GM19468 (cell line): ENCODE measurements at regions not wholly inside any gene's neighbourhood (a gene's known extent, or its start where the extent isn't known, plus 50 kb on each side); places are given as distances from the start of the nearest gene placed in this dataset.

ENCODE experiments used
- ATAC-seq: cut with Tn5 transposase; IDR thresholded peaks from one replicate; pipeline ENCODE4 v1.9.1; 2021; ENCODE audit warnings: mild to moderate bottlenecking, moderate library complexity, moderate number of reproducible peaks; ENCODE audit not compliant: unreplicated experiment; ENCODE audit errors: extremely low read depth

- no peak for ATAC-seq
Measured at GRCh38 chr2:186269536-186269935, 216.5 kb upstream of the ZC3H15 start.

DNA sequence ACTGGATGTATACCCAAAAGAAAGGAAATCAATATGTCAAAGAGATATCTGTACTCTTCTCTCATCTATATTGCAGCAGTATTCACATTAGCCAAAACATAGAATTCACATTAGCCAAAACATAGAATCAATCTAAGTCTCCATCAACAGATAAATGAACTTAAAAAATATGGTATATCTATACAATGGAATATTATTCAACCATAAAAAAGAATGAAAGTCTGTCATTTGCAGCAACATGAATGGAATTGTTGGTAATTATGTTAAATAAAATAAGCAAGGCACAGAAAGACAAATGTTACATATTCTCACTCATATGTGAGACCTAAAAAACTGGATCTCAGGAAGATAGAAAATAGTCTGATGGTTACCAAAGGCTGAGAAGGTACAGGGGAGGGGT lies 212.1 kb upstream of the ZC3H15 start:
- ATAC-seq = no peak

- ATAC-seq = no peak
Measured at GRCh38 chr2:186274936-186275575, 211.0 kb upstream of the ZC3H15 start.

- ATAC-seq = no peak
Measured at GRCh38 chr2:186276909-186277308, 209.2 kb upstream of the ZC3H15 start.

GRCh38 chr2:186281726-186282125 lies 204.3 kb upstream of the ZC3H15 start:
- no peak for ATAC-seq

DNA sequence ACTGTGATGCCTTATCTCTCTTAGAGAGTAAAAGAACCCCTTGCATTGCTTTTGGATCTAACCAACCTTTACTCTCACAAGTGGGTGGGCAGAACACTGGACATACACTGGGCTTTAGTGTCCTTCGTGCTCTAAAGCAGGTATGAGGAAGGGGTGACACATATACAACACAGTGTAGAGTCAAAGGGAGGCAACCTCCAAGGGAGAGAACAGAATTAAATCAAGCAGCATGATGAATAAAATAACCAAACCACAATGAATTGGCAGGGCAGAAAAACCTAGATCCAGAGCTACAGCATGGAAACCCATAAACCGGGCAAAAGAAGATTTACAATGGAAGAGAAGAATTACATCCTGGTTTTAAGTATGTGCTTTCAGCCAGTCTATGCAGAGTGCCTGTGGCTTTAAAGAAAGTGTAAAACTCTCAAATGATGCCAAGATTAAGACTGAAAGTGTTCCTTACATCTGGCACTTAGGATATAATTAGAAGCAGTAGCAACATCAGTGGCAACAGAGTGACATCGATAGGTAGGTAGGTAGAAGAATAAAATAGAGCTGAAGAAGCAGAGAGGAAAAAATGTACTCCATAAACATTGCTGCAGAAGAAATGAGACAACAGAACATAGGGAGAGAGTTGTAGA lies 191.7 kb upstream of the ZC3H15 start:
- ATAC-seq = no peak

- no peak for ATAC-seq
Measured at GRCh38 chr2:186299610-186300009, 186.4 kb upstream of the ZC3H15 start.

DNA sequence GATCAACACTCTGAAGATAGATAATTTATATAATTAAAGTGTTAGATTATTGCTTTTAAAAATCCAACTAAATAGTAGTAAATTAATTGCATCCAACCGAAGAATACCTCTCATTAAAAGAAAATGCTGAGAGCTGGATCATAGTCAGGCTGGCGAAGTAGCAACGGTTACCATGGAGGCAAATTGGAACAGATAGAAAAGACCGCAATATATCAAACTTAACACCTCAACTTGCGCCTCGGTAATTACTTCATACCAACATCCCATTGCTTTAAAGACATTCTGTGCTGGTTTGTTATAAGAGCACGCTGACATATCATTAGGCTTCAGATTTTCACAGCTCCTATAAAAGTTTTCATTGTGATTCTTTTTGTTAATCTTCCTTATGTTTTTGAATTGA lies 183.8 kb upstream of the ZC3H15 start:
- ATAC-seq = no peak

- ATAC-seq = no peak
Measured at GRCh38 chr2:186303091-186303490, 183.0 kb upstream of the ZC3H15 start.

- ATAC-seq = no peak
Measured at GRCh38 chr2:186304064-186304463, 182.0 kb upstream of the ZC3H15 start.

DNA sequence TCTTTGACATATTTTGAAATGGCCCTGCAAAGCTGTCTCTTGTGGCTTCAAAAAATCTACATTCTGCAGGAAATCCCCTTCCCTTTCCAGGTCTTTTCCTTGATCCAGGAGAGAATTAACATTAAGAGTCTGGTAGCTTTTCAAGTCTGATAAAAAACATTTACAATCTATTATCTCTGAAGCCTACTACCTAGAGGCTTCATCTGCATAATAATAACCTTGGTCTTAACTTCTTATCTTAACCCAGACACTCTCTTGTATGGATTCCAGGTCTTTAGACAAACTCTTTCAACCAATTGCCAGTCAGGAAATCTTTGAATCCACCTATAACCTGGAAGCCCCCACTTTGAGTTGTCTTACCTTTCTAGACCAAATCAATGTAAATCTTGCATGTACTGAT lies 179.3 kb upstream of the ZC3H15 start:
- no peak for ATAC-seq

DNA sequence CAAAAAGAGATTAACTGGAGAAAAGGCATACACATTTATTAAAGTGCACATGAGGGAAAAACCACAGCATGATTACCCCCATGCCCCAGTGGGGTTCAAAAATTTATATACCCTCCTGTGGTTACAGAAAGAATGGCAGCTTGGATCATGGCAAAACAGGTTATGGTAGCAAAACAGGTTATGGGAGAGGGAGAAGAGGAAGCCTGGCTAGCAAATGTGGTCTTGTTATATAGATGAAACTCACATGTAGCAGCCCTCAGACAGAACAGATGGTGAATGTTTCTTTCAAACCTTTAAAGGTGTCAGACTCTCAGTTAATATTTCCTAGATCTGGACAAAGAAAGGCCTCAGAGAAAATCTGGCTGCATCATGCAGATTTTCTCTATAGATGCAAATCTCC lies 178.2 kb upstream of the ZC3H15 start:
- no peak for ATAC-seq

DNA sequence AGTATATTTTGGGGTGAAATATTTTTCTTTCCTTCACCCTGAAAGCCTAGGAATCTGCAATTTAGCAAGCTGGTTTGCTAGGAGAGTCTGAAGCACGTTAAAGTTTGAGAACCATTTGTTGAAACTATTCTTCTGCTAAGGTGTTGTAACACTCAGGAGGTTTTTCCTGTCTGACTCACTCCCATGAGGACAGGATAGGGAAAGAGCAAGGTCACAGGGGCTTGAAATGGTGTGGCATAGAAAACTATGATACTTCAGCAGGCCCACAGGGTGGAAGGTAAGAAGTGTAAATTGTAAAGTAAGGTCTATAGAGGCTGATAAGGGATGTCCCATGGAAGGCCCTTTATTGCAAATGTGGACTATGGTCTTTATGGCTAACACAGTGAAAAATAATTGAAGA lies 177.7 kb upstream of the ZC3H15 start:
- ATAC-seq = no peak

DNA sequence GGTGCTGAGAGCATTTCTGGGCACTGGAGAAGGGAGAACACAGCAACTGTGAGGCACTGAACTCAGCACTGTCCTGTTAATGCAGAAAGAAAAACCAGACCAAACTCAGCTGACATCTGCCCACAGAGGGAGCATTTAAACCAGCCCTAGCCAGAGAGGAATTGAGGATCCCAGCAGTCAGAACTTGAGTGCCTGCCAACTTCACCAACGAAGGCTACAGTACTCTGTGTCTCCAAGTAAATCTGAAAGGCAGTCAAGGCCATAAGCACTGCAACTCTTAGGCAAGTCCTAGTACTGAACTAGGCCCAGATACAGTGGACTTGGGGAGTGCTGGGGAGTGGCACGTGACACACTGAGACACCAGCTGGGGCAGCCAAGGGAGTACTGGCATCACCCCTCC lies 176.2 kb upstream of the ZC3H15 start:
- no peak for ATAC-seq

GRCh38 chr2:186319105-186319504 lies 167.0 kb upstream of the ZC3H15 start:
- ATAC-seq = no peak

GRCh38 chr2:186325827-186326535 lies 160.1 kb upstream of the ZC3H15 start:
- no peak for ATAC-seq

DNA sequence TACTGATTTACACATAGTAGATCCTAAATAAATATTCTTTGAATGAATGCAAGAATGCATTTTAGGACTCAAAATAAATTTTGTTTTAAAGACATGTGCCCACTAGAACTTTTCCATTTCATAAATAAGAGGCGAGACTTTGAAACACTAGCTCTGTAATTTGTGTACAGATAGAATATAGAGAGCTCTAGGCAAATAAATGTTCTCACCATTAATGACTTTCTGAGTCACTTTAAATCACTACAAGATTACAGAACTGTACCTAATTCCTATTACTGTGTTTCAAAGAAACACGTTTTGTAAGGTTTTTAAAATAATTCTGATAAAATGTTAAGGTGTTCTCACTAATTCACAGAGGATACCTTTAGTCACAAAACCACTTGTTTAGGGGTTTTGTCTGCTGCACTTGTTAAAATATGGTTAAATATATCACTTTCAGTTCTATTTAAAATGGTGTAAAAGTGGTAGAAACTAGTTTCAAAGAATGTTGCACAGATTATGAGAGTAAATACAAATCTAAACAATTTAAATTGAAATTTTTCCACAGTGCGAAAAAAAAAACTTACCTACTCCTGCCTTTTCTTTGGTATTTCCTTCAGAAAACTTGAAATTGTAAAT lies 158.7 kb upstream of the ZC3H15 start:
- peak; percentile 48 for ATAC-seq

- ATAC-seq = no peak
Measured at GRCh38 chr2:186328838-186329237, 157.2 kb upstream of the ZC3H15 start.

- no peak for ATAC-seq
Measured at GRCh38 chr2:186330050-186330449, 156.0 kb upstream of the ZC3H15 start.

DNA sequence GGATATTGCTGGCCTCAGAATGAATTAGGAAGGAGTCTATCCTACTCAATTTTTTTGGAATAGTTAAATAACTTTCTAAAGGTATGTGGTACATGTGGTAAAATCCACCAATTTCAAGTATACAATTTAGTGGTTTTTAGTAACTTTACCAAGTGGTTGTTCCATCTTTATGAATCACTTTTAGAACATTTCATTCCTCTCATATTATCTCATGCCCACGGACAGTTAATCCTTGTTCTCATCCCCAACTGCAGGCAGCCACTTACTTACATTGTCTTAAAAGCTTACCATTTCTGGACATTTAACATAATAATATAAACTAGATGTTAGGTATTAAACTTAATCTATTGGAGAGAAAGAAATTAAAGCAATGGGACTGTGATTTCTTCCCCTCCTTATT lies 146.3 kb upstream of the ZC3H15 start:
- ATAC-seq = no peak

- ATAC-seq = no peak
Measured at GRCh38 chr2:186342029-186342428, 144.0 kb upstream of the ZC3H15 start.
